ENCODE measurements at regions not wholly inside any gene's neighbourhood (a gene's known extent, or its start where the extent isn't known, plus 50 kb on each side); places are given as distances from the start of the nearest gene placed in this dataset.

DNA sequence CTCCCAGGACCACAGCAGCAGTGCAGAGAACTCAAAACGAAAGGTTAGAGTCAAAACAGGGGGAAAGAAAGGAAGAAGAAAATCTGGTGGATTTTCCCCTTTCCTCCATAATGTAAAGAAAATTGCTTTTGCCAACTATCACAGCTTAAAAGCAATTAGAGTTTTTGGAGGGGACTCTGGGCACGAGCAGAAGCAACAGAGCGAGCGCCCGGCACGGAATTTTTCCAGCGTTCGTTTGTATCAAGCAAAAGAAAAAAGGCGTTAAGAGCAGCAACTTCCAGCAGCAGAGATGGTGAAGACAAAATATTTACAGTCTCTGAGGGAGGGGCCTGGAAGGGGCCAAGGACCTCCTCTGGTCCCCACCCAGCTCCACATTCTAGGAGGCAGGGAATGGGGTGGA is 174.9 kb upstream of the LINGO1 start:
- TF ChIP-seq POLR2A (IDR thresholded peaks at IDR 0.05; ENCODE audit: low read length) (no peak), GATA1 (IDR thresholded peaks at IDR 0.05; ENCODE audit: low read depth, low read length) (no peak)
